ENCODE measurements at regions not wholly inside any gene's neighbourhood (a gene's known extent, or its start where the extent isn't known, plus 50 kb on each side); places are given as distances from the start of the nearest gene placed in this dataset.

GRCh38 chr12:74145328-74145727 is 392.3 kb upstream of the ATXN7L3B start:
- no peaks in the 10 kb centered on the region for H3K9me3 Mint-ChIP-seq
- H4K91ac ChIP-seq (ENCODE audit: insufficient read length, low read depth, low read length): no peak overlapping the region
- no peaks in the 10 kb centered on the region for H3K9me3 ChIP-seq (ENCODE audit: control insufficient read depth, low read depth, low read length)
- H3K27me3 ChIP-seq (ENCODE audit: insufficient read depth, low read length): no peaks in the 10 kb centered on the region
- H3K4me1 ChIP-seq (ENCODE audit: insufficient read depth, low read length): no peaks in the 10 kb centered on the region
- H2AK5ac ChIP-seq (ENCODE audit: insufficient read length, low read length): no peak overlapping the region
- no peaks in the 10 kb centered on the region for H3K79me2 ChIP-seq (ENCODE audit: insufficient read depth, low read length)
- no CpG with 5 or more reads among the region's 1 CpG for WGBS (ENCODE audit: extremely low coverage, insufficient read length, low lambda C conversion rate)
- no peak overlapping the region for H3K4me2 ChIP-seq (ENCODE audit: insufficient read depth, insufficient read length, low read length)
- 0 out of 4 replicates have a peak, but pooled peaks cover 0 to 2% of the 10 kb centered on the region in 2 experiments for H3K4me1 Mint-ChIP-seq
- no peaks in the 10 kb centered on the region for H3K36me3 Mint-ChIP-seq (ENCODE audit: insufficient read depth in 1 of 3, low read depth in 3 of 3)
- no peak overlapping the region for H2BK120ac ChIP-seq (ENCODE audit: low read depth, low read length, poor library complexity, severe bottlenecking)
- no peak overlapping the region for H3K23ac ChIP-seq (ENCODE audit: insufficient read length, low read depth, low read length)
- H3K4ac ChIP-seq (ENCODE audit: low read depth, low read length): no peak overlapping the region
- no peaks in the 10 kb centered on the region for H3K23me2 ChIP-seq (ENCODE audit: insufficient read length, low read depth, low read length, poor library complexity, severe bottlenecking)
- no peak overlapping the region for H3K9ac ChIP-seq (ENCODE audit: extremely low read depth, insufficient read length, low read length)
- no peak overlapping the region for H2BK15ac ChIP-seq (ENCODE audit: low read depth, low read length)
- no peak overlapping the region for H3K18ac ChIP-seq (ENCODE audit: insufficient read length, low read depth, low read length)
- H4K20me1 ChIP-seq (ENCODE audit: control insufficient read depth, insufficient read depth, insufficient read length): no peaks in the 10 kb centered on the region
- H3T11ph ChIP-seq (ENCODE audit: low read length): no peak overlapping the region
- no peak overlapping the region for H4K5ac ChIP-seq (ENCODE audit: insufficient read length, low read depth, low read length)
- TF ChIP-seq CTCF (conservative IDR thresholded peaks at IDR 0.05): no peak
- H3K79me1 ChIP-seq (ENCODE audit: insufficient read depth, low read depth, low read length, poor library complexity, severe bottlenecking): no peaks in the 10 kb centered on the region
- H3K4me3 Mint-ChIP-seq: no peak overlapping the region
- H3K14ac ChIP-seq (ENCODE audit: insufficient read depth, low read length): no peak overlapping the region
- no peak overlapping the region for H3K27ac Mint-ChIP-seq
- H3K27me3 Mint-ChIP-seq (ENCODE audit: low read depth): no peaks in the 10 kb centered on the region
- DNase-seq: no peak
- H2BK12ac ChIP-seq (ENCODE audit: insufficient read length, low read depth, low read length): no peak overlapping the region
- H2BK20ac ChIP-seq (ENCODE audit: low read depth, low read length, poor library complexity, severe bottlenecking): no peak overlapping the region
- no peak overlapping the region for H3K56ac ChIP-seq (ENCODE audit: insufficient read length, low read depth, low read length)
- no peak overlapping the region for H3K27ac ChIP-seq (ENCODE audit: insufficient read length, low read depth, low read length)
- H2BK5ac ChIP-seq (ENCODE audit: insufficient read length, low read length): no peak overlapping the region
- no peak overlapping the region for H2AFZ ChIP-seq (ENCODE audit: low read length)
- no peak overlapping the region for H4K8ac ChIP-seq (replicated peaks; ENCODE audit: insufficient read length, low read depth, low read length)

Measured in H9 (cell line).